Muscle of back (tissue), 3 donors: ENCODE measurements at regions not wholly inside any gene's neighbourhood (a gene's known extent, or its start where the extent isn't known, plus 50 kb on each side); places are given as distances from the start of the nearest gene placed in this dataset.
"Not testable (repeated sequence)": the region's sequence is repeated elsewhere in the genome, so short reads cannot be mapped to it uniquely, and the experiment has no call there.

Source experiments
- DNase-seq, 3 donors: peaks; one replicate each; pipeline versions ENCODE4 v3.0.0 to v3.0.0-alpha.2; 2013

- DNase-seq: no peak
These were observed 74.2 kb downstream of the APOBEC1 start for GRCh38 chr12:7591531-7591930.

- DNase-seq: not testable (repeated sequence)
These were observed 75.6 kb downstream of the APOBEC1 start for GRCh38 chr12:7590085-7590484.

GRCh38 chr12:7588742-7589329 lies 76.9 kb downstream of the APOBEC1 start:
- peak; percentile 28 to 48 (median 40) for DNase-seq

GRCh38 chr12:7584137-7584536 lies 80.6 kb upstream of the CD163 start:
- not testable (repeated sequence) for DNase-seq

GRCh38 chr12:7583471-7583870 lies 79.9 kb upstream of the CD163 start:
- no peak for DNase-seq

- no peak for DNase-seq
These were observed 79.2 kb upstream of the CD163 start for GRCh38 chr12:7582796-7583195.

GRCh38 chr12:7581625-7582024 lies 78.0 kb upstream of the CD163 start:
- DNase-seq: no peak

- no peak for DNase-seq
These were observed 77.5 kb upstream of the CD163 start for GRCh38 chr12:7581046-7581445.

GRCh38 chr12:7571257-7571656 lies 67.7 kb upstream of the CD163 start:
- DNase-seq: peak in 1 of 3 donors; percentile 34

- no peak for DNase-seq
These were observed 53.6 kb upstream of the CD163 start for GRCh38 chr12:7557227-7557626.

GRCh38 chr12:7555752-7556151 lies 52.2 kb upstream of the CD163 start:
- peak in 2 of 3 donors; percentile 32 to 51 for DNase-seq

GRCh38 chr12:7554831-7555230 lies 51.3 kb upstream of the CD163 start:
- DNase-seq: not testable (repeated sequence)
